HG02642 (cell line): ENCODE measurements at regions not wholly inside any gene's neighbourhood (a gene's known extent, or its start where the extent isn't known, plus 50 kb on each side); places are given as distances from the start of the nearest gene placed in this dataset.
A peak's percentile ranks its signal among the peaks of the same experiment; 100 is the strongest.
"Not testable (repeated sequence)": the region's sequence is repeated elsewhere in the genome, so short reads cannot be mapped to it uniquely, and the experiment has no call there.

ENCODE experiments used
- ATAC-seq: cut with Tn5 transposase; IDR thresholded peaks from one replicate; pipeline ENCODE4 v1.9.1; 2021; ENCODE audit warnings: mild to moderate bottlenecking; ENCODE audit not compliant: unreplicated experiment, poor library complexity

DNA sequence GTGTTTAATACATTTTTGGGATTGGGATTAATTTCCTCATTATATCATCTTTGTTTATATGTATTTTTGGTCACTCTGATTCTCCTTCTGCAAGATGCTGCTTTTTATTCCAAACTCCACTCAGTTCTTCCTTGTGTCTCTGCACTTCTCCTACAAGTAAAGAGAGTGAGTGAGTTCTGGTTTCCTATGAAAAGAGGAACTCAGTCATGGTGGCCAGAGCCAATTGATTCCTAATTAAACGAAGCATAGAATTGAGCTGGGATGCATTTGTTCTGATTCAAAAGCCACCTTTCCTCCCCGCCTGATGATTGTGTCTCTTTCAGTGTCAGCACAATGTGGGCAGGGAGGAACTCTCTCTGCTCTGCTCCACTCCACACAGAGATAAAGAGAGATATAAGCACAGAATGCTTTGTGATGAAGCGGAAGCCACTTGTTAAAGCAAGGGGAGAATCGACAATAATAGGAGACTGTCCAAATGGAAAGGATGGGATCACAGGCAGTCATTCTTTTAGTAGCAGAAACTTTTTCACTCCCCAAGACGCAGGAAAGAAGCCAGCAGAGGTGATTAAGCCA lies 121.3 kb upstream of the GOT2 start:
- no peak for ATAC-seq

DNA sequence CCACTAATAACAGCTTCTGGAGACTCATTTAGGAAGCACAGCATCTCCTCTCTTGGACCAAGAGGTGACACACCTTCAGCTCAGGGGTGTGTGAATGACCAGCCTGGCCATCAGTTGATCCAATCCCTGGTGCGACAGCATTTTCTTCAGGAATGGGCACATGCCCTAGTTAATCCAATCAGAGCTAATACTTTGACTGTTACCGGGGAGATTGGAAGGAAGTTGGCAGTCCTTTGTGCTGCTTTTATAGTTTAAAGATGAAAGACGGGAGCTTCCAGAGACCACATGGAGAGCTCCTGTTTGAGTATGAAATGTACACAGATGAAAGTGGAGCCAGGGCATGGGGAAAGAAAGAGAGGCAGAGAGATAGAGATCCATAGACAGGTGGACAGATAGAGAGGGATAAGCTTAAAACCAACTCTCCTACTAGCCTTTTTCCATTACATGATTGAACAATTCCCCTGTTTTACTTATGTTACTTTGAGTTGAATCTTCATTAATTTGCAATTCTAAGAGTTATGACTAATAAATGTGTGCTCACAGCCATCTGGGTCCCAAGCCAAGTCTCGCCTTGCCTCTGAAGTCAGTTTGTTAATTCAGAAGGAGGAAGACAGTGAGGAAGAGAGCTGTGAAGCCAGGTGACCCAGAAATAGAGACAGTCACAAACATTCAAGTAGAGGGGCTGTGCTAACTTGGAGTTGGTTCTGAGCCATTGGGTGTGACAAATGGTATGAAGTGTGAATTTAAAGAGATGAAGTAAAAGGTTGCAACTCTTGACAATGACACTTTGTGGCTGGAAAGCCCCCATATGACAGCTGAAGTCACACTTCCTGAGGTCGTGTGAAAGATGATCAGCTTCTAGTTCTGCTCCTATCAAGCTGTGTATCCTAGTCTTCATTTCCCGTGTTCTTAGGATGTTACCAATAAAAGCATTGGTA lies 120.0 kb upstream of the GOT2 start:
- ATAC-seq: peak; percentile 66

DNA sequence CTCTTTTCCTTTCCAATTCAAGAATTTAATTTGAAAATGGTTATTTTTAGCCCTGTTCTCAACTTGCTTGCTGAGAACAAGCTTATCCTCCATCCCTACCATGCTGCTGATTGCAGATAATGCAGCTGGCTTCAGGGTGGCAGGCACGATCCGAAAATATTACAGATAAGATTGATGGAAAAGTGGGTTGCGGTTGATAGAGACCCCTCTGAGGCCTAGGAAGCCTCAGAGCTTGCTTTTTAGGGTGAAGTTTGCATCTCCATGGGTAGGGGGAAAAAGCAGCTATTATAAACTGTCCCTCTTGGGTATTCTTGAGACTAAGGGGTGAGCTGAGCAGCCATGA lies 116.5 kb upstream of the GOT2 start:
- ATAC-seq: no peak

- no peak for ATAC-seq
Measured at GRCh38 chr16:58850019-58850677, 116.0 kb upstream of the GOT2 start.

GRCh38 chr16:58848662-58849002 lies 114.5 kb upstream of the GOT2 start:
- no peak for ATAC-seq

- no peak for ATAC-seq
Measured at GRCh38 chr16:58847902-58848661, 114.0 kb upstream of the GOT2 start.

GRCh38 chr16:58846226-58846625 lies 112.1 kb upstream of the GOT2 start:
- not testable (repeated sequence) for ATAC-seq

GRCh38 chr16:58843675-58844074 lies 109.6 kb upstream of the GOT2 start:
- no peak for ATAC-seq

- peak; percentile 62 for ATAC-seq
Measured at GRCh38 chr16:58842746-58843145, 108.6 kb upstream of the GOT2 start.

DNA sequence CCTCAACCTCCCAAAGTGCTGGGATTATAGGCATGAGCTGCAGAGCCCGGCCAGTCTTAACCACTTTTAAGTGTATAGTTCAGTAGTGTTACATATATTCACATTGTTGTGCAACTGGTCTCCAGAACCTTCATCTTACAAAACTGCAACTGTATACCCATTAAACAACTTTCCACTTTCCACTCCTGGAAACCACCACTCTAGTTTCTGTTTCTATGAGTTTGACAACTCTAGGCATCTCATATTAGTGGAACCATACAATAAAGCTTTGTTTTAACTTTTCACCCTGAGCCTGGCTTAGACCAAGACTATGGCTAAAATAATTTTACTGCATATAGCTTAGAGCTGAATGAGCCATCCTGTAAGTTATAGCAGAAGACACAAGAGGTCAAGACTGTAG lies 108.0 kb upstream of the GOT2 start:
- peak; percentile 66 for ATAC-seq

GRCh38 chr16:58837950-58838349 lies 103.8 kb upstream of the GOT2 start:
- ATAC-seq: no peak

GRCh38 chr16:58836427-58836826 lies 102.3 kb upstream of the GOT2 start:
- no peak for ATAC-seq

DNA sequence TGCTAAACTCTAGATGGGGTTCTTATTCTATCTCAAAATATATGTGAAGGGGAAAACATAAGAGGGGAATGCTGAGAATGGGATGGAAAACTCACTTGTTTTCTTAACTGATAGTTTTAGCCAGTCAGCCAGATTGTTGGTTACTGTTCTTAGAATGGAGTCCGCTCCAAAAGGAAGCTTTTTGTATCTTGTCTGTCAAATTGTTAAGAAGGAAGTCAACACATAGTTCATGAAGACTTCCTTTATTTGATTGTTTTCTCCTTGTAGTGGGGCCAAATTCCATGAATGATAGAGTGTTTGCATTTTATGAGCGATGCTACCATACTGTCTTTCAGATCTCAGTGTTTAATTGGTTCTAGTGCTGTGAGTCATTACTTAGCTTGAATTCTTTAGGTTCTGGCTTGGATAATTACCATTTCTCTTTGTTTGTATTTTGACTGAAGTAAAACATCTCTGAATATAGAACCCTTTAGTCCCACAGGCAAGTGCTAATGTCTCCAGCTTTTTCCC lies 98.3 kb upstream of the GOT2 start:
- no peak for ATAC-seq

DNA sequence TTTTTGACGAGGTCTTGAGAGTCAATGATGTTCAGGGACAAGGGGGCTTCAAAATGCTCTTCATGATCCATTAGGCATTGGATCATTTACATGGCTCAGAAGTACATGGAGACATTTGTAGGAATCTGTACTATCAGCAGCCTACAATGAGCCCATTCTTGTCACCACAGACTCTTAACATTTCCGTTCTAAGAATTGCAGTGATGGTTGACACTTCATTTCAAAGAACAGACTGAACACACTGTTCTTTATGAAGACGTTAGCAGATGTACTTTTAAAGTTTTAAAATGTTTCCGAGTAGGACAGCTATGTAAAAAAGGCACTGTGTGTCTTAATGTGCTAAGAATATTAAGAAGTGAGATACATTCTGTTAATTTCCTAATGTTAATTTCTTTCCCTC lies 97.3 kb upstream of the GOT2 start:
- ATAC-seq: no peak

DNA sequence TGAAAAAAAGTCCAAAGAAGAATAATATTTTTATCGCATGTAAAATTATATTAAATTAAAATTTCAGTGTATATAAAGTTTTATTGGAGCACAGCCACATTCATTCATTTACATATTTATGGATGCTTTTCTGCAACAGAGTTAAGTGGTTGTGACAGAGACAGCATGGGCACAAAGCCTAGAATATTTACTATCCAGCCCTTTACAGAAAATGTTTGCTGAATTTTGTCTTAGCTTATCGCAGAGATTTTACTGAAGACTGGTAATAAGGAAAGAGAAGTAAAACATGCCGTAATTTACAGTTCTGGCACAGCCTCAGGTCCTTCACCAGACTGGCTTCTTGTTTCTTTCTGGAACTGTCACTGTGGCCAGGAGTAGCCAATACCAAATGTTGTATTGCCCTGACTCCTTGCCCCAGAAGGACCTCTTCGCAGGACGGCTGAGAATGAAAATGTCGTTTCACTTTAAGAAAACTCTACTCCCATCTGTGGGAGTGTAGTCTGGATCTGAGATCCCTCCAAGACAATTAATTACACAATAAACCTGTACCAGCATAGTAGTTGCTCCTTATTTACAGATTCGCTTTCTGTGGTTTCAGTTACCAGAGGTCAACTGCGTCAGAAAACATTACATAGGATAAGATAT lies 94.9 kb upstream of the GOT2 start:
- no peak for ATAC-seq

DNA sequence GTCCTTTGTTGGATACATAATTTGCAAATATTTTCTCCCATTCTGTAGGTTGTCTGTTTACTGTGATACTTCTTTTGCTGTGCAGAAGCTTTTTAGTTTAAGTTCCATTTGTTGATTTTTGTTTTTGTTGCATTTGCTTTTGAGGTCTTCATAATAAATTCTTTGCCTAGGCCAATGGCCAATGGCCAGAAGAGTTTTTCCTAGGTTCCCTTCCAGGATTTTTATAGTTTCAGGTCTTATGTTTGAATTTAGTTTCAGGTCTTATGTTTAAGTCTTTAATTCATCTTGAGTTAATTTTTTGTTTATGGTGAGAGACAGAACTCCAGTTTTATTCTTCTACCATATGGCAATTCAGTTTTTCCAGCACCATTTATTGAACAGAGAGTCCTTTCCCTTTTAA lies 90.1 kb upstream of the GOT2 start:
- no peak for ATAC-seq

- no peak for ATAC-seq
Measured at GRCh38 chr16:58821886-58822285, 87.8 kb upstream of the GOT2 start.

- ATAC-seq: no peak
Measured at GRCh38 chr16:58820411-58820810, 86.3 kb upstream of the GOT2 start.

DNA sequence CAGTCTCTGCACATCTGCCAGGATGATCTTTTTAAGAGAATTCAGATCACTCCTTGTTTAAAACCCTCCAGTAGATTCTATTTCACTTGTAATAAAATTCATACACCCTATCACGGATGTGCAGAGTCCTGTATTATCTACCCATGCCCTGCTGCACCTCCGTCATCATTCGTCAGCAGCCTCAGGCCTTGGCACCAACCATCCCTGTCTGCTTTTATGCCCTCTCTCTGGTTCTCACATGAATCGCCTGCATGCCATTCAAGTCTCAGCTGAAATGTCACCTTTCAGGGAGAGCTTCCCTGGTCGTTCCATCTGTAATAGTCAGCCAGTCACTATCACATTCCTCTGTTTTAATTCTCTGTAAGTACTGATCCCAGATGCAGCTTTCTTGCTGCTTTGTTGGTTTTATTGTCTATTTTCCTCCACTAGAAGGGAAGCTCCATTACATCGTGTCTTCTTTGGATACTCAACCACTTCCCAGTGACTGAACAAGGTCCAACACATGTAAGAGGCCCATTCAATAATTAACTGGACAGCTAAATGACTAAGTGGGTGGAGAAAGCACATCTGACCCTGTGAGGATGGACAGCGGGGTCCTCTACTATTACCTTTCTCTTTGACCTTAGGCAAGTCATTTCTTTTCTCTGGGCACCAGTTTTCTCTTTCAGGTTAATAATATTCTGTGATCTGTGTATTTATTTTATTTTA lies 81.2 kb upstream of the GOT2 start:
- ATAC-seq: no peak
